Lung (tissue), 11 donors: ENCODE measurements at regions not wholly inside any gene's neighbourhood (a gene's known extent, or its start where the extent isn't known, plus 50 kb on each side); places are given as distances from the start of the nearest gene placed in this dataset.

Experiments
- ATAC-seq: fragments of 200-7000 bp; cut with Tn5 transposase; one replicate; pipeline ENCODE4 v1.9.1; 2020; ENCODE audit warnings: moderate number of reproducible peaks; ENCODE audit not compliant: insufficient read depth, low FRiP score
- DNase-seq, 3 donors: peaks; one replicate each; pipeline ENCODE4 v3.0.0-alpha.2; 2013 to 2017
- H3K27ac ChIP-seq, 2 donors: one replicate each; pipeline ENCODE4 v1.5.1; 2013; ENCODE audit warnings: mild to moderate bottlenecking in 2 of 2, moderate library complexity in 2 of 2, control low read depth in 1 of 2, inconsistent platforms in 1 of 2, low read depth in 1 of 2, low read length in 1 of 2
- H3K27me3 ChIP-seq, 3 donors: one replicate each; pipeline ENCODE4 v1.5.1; 2013; ENCODE audit warnings: low read length in 2 of 3; ENCODE audit not compliant: control insufficient read depth in 3 of 3, insufficient read depth in 3 of 3
- H3K36me3 ChIP-seq, 4 donors: one replicate each; pipeline ENCODE4 v1.5.1; 2013; ENCODE audit warnings: low read length in 4 of 4, mild to moderate bottlenecking in 1 of 4, moderate library complexity in 1 of 4; ENCODE audit not compliant: control insufficient read depth in 4 of 4, insufficient read depth in 4 of 4
- H3K4me1 ChIP-seq, 5 donors: one replicate each; pipeline ENCODE4 v1.5.1; 2013; ENCODE audit warnings: low read length in 5 of 5, mild to moderate bottlenecking in 2 of 5, moderate library complexity in 1 of 5; ENCODE audit not compliant: control insufficient read depth in 5 of 5, insufficient read depth in 5 of 5
- H3K4me3 ChIP-seq: one replicate; pipeline ENCODE4 v1.5.1; 2013; ENCODE audit warnings: mild to moderate bottlenecking, control low read depth, moderate library complexity
- H3K9ac ChIP-seq, 2 donors: one replicate each; pipeline ENCODE4 v1.5.1; 2013; ENCODE audit warnings: low read length in 2 of 2, control low read depth in 1 of 2; ENCODE audit not compliant: insufficient read depth in 1 of 2
- H3K9me3 ChIP-seq, 4 donors: one replicate each; pipeline ENCODE4 v1.5.1; 2013; ENCODE audit warnings: low read length in 3 of 4, mild to moderate bottlenecking in 1 of 4, moderate library complexity in 1 of 4; ENCODE audit not compliant: control insufficient read depth in 4 of 4, insufficient read depth in 3 of 4
- CTCF ChIP-seq: IDR thresholded peaks from 2 replicates; pipeline ENCODE4 v1.5.1; 2012; ENCODE audit warnings: mild to moderate bottlenecking; ENCODE audit errors: control extremely low read depth, extremely low read depth
- WGBS, 2 donors: extraction: QIAGEN DNeasy Blood & Tissue Kit; methylation state at CpG; one replicate each; pipeline ENCODE4 v1.1.7; 2013; 5-methylcytosine and 5-hydroxymethylcytosine counted together
- donor health status: control.
- donor health status: control.
- donor health status: Bipolar disorder and iron deficiency.
- donor health status: healthy.
- donor health status: DM: yes; HTN: yes; CAD: no.

- 41 to 85% methylated on average over 2 of the region's 2 CpGs for WGBS, 2 donors
- H3K36me3 ChIP-seq = no peaks in the 10 kb centered on the region
- no peak for DNase-seq
- H3K9ac ChIP-seq = no peak overlapping the region
- no peak overlapping the region for H3K27ac ChIP-seq
- no peaks in the 10 kb centered on the region for H3K27me3 ChIP-seq
- no peak for ATAC-seq
- H3K4me1 ChIP-seq = no peaks in the 10 kb centered on the region
- no peak for TF ChIP-seq CTCF
- H3K9me3 ChIP-seq = no peaks in the 10 kb centered on the region
- no peak overlapping the region for H3K4me3 ChIP-seq
Observed at GRCh38 chr2:17258861-17259260, 259.4 kb downstream of the RAD51AP2 start.

GRCh38 chr2:17257189-17257909 is 260.9 kb downstream of the RAD51AP2 start:
- Histone ChIP-seq H3K36me3 (no peaks in the 10 kb centered on the region), H3K27me3 (no peaks in the 10 kb centered on the region), H3K27ac (no peak overlapping the region), H3K4me3 (no peak overlapping the region), H3K9me3 (peaks cover 0 to 3% (median 0%) of the 10 kb centered on the region in 4 donors), H3K4me1 (no peaks in the 10 kb centered on the region), H3K9ac (no peak overlapping the region)
- TF ChIP-seq CTCF = no peak
- no peak for ATAC-seq
- WGBS, 2 donors = 67 to 86% methylated on average over 4 of the region's 4 CpGs
- no peak for DNase-seq

- peaks cover 0 to 3% (median 0%) of the 10 kb centered on the region in 4 donors for H3K9me3 ChIP-seq
- no peak for DNase-seq
- no peaks in the 10 kb centered on the region for H3K4me1 ChIP-seq
- WGBS, 2 donors = 88 to 93% methylated on average over 2 of the region's 2 CpGs
- no peaks in the 10 kb centered on the region for H3K36me3 ChIP-seq
- no peak for TF ChIP-seq CTCF
- no peaks in the 10 kb centered on the region for H3K27me3 ChIP-seq
- ATAC-seq = no peak
- H3K4me3 ChIP-seq = no peak overlapping the region
- H3K9ac ChIP-seq = no peak overlapping the region
- H3K27ac ChIP-seq = no peak overlapping the region
Observed at GRCh38 chr2:17255071-17255470, 263.2 kb downstream of the RAD51AP2 start.

- WGBS, 2 donors = 95% methylated on average over 2 of the region's 2 CpGs
Observed at GRCh38 chr2:17254421-17254820, 263.8 kb downstream of the RAD51AP2 start.

More at GRCh38 chr2:17254421-17254820, 263.8 kb downstream of the RAD51AP2 start:
- TF ChIP-seq CTCF = no peak
- Histone ChIP-seq H3K4me3 (no peak overlapping the region), H3K9ac (no peak overlapping the region), H3K27me3 (no peaks in the 10 kb centered on the region), H3K36me3 (no peaks in the 10 kb centered on the region), H3K27ac (no peak overlapping the region), H3K4me1 (no peaks in the 10 kb centered on the region), H3K9me3 (peaks cover 0 to 3% (median 0%) of the 10 kb centered on the region in 4 donors)
- no peak for ATAC-seq
- DNase-seq = no peak
